ENCODE measurements at regions not wholly inside any gene's neighbourhood (a gene's known extent, or its start where the extent isn't known, plus 50 kb on each side); places are given as distances from the start of the nearest gene placed in this dataset.
"Not testable (repeated sequence)": the region's sequence is repeated elsewhere in the genome, so short reads cannot be mapped to it uniquely, and the experiment has no call there.

DNA sequence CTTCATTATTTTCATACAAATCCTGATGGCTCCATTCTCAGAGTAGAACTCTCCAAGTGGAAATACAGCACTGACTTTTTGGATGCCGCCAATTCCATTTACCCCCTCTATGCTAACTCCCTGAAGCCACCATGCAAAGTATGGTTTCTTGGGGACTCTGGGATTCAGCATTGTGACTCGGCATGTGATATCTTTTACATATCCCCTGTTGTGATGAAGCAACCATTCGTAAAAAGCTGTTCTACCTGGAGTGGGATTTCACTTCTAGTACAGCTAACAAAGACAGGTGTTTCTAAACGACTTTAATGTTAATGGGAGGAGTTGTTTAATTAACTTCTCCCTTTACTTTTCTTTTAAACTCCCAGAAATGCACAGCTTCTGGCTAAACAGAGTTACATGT lies 533.5 kb downstream of the RBFOX1 start:
- intact Hi-C loops (cut with DNase I), result no loop called here
- H3K4me1 ChIP-seq, result no peaks in the 10 kb centered on the region
- H3K4me3 ChIP-seq, result no peak overlapping the region
- peaks cover 0 to 19% (median 0%) of the 10 kb centered on the region in 11 donors for H3K9me3 ChIP-seq
- 24 to 27% methylated on average over 4 of the region's 4 CpGs for WGBS, 2 donors
- H3K27me3 ChIP-seq, result peaks cover 0 to 15% (median 0%) of the 10 kb centered on the region in 7 donors
- no peaks in the 10 kb centered on the region for H3K36me3 ChIP-seq
- no peak overlapping the region for H3K27ac ChIP-seq
- no peak for DNase-seq
- TF ChIP-seq, protein P1, sequence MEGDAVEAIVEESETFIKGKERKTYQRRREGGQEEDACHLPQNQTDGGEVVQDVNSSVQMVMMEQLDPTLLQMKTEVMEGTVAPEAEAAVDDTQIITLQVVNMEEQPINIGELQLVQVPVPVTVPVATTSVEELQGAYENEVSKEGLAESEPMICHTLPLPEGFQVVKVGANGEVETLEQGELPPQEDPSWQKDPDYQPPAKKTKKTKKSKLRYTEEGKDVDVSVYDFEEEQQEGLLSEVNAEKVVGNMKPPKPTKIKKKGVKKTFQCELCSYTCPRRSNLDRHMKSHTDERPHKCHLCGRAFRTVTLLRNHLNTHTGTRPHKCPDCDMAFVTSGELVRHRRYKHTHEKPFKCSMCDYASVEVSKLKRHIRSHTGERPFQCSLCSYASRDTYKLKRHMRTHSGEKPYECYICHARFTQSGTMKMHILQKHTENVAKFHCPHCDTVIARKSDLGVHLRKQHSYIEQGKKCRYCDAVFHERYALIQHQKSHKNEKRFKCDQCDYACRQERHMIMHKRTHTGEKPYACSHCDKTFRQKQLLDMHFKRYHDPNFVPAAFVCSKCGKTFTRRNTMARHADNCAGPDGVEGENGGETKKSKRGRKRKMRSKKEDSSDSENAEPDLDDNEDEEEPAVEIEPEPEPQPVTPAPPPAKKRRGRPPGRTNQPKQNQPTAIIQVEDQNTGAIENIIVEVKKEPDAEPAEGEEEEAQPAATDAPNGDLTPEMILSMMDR (IDR thresholded peaks at IDR 0.05), result no peak
- no peak for ATAC-seq

DNA sequence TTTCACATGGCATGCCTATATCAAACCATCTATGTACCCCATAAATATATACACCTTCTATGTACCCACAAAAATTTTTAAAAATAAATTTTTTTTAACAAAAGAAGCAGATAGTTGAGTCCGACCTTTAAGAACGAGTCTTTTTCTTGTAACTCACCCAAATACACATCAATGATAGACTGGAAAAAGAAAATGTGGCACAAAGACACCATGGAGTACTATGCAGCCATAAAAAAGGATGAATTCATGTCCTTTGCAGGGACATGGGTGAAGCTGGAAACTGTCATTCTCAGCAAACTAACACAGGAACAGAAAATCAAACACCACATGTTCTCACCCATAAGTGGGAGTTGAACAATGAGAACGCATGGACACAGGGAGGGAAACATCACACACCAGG lies 532.7 kb downstream of the RBFOX1 start:
- 52 to 61% methylated on average over 3 of the region's 3 CpGs for WGBS, 2 donors
- H3K36me3 ChIP-seq; intact Hi-C loops (cut with DNase I); DNase-seq; H3K4me1 ChIP-seq; H3K27ac ChIP-seq; H3K4me3 ChIP-seq; ATAC-seq: not testable (repeated sequence)
- Histone ChIP-seq H3K27me3 (peaks cover 0 to 15% (median 0%) of the 10 kb centered on the region in 7 donors), H3K9me3 (peaks cover 0 to 19% (median 0%) of the 10 kb centered on the region in 11 donors)

DNA sequence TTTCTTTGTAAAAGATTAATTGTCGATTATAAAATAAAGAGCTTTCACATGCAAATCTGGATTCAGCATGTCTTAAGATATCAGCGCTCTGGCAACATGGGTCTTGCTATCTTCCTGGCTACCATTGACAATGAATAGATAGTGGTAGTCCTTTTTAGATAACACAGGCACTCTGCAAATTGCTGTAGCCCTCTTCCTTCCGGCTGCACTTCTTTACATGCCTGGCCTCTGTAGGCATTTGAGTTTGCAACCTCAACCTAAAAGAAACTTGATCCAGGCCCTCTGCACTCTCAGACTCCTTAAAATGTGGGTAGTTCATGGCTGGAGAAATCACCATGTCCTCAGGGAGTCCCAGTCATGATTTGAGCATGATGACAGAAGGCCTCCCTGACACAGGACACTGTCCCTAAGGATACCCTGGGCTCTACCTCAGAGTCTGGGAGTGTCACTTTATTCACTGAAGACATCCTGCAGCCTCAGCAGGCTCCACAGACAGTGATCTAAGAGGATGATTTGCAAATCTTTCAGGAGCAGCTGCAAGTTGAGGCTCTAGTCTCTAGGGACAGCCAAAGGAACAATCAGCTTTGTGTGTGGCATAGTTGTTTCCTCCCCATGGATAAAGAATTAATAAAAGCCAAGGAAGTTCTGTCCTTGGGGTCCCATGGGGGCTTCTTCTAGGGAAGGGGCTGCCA lies 529.4 kb downstream of the RBFOX1 start:
- H3K9me3 ChIP-seq, result peaks cover 0 to 25% (median 0%) of the 10 kb centered on the region in 11 donors
- 44% methylated on average over 3 of the region's 3 CpGs for whole genome bisulfite sequencing, 2 donors
- DNase-seq (no peak), ATAC-seq (no peak)
- intact Hi-C loops (cut with DNase I), result no loop called here
- no peak overlapping the region for H3K27ac ChIP-seq
- TF ChIP-seq, protein P1 (IDR thresholded peaks at IDR 0.05), result no peak
- no peaks in the 10 kb centered on the region for H3K36me3 ChIP-seq
- H3K4me3 ChIP-seq, result no peak overlapping the region
- H3K4me1 ChIP-seq, result no peaks in the 10 kb centered on the region
- H3K27me3 ChIP-seq, result peaks cover 0 to 9% (median 0%) of the 10 kb centered on the region in 7 donors

DNA sequence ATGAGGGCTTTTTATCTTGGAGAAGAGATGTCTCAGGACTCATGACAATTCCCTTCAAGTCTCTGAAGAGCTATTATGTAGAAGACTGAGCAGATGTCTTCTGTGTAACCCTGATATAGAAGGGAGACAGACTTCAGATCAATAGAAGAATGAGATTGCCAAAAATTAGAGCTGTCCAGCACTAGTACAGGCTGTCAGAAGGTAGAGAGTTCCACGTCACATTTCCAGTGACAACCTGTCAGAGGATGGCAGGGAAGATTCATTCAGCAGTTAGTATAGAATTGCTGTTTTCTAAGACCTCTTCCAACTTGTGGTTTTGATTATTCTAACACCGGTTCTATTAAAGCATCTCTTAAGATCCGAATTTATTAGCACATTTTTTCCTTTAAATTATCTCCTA lies 520.6 kb downstream of the RBFOX1 start:
- 49 to 57% methylated on average over 3 of the region's 3 CpGs for WGBS, 2 donors
- DNase-seq (no peak), ATAC-seq (no peak)
- Histone ChIP-seq H3K27me3 (no peaks in the 10 kb centered on the region), H3K4me3 (no peak overlapping the region), H3K27ac (no peak overlapping the region), H3K36me3 (no peaks in the 10 kb centered on the region), H3K9me3 (no peaks in the 10 kb centered on the region), H3K4me1 (no peaks in the 10 kb centered on the region)
- TF ChIP-seq, protein P1 (IDR thresholded peaks at IDR 0.05), result no peak
- intact Hi-C loops (cut with DNase I), result no loop called here

DNA sequence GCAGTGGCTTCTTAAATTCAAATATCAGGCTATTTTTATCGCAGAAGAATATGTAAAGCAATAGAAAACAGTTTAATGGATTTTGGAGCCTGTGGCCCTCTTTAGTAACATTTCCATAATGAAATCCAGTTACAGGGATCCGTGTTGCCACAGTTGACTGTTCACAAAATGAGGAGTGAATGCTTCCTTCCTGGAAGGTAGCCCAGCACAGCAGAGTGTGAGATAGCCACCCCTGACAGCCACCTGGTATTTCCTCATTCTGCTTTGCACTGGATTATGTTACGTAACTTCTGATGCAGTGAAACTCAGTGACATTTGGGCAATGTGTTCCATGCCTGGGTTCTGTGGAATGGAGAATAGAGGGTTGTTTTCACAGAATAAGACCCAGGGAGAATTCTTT lies 517.2 kb downstream of the RBFOX1 start:
- Histone ChIP-seq H3K27me3 (peaks cover 0 to 12% (median 0%) of the 10 kb centered on the region in 7 donors), H3K27ac (no peak overlapping the region), H3K9me3 (no peaks in the 10 kb centered on the region), H3K36me3 (no peaks in the 10 kb centered on the region), H3K4me3 (no peak overlapping the region), H3K4me1 (no peaks in the 10 kb centered on the region)
- intact Hi-C loops (cut with DNase I), result no loop called here
- ATAC-seq (no peak), DNase-seq (no peak)
- WGBS, 2 donors, result 52 to 55% methylated on average over 3 of the region's 3 CpGs
- TF ChIP-seq, protein P1 (IDR thresholded peaks at IDR 0.05), result no peak
